ENCODE measurements at regions not wholly inside any gene's neighbourhood (a gene's known extent, or its start where the extent isn't known, plus 50 kb on each side); places are given as distances from the start of the nearest gene placed in this dataset.

DNA sequence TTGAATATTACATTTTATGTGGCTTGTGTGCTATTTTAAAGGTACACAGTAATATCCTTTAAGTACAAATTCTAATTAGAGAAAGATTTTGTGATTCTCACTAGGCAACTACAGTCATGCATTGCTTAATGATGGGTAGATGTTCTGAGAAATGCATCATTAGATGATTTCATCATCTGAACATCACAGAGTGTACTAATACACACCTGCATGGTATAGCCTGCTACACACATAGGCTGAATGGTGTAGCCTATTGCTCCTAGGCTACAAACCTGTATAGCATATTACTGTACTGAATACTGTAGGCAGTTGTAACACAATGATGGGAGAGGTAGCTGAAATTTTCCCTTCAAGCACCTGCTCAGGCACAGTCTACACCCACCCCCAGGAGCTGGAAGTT lies 217.4 kb upstream of the EOMES start:
- POLR2A ChIA-PET: no interaction called here

DNA sequence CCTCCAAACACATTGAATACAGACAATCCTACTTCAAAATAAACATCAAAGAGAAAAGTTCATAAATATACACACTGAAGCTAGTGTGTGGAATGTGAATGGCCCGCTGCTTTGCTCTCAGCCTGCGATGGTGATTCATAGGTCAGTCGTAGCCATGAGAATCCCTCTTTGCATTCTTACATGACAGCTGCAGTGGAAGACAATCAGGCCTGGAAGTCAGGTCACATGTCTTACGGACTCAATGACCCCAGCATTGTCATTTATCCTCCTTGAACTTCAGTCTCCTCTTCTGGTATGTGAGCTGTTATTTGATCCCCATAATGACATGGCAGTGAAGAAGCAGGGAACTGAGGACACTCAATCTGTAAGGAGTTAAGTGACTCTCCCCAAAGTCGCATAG lies 217.8 kb upstream of the EOMES start:
- Histone ChIP-seq H3K9me3 (ENCODE audit: low read length) (no peaks in the 10 kb centered on the region), H3K79me2 (ENCODE audit: insufficient read depth, low read length) (no peaks in the 10 kb centered on the region), H3K27ac (ENCODE audit: extremely low read length, insufficient read depth, low read length) (no peak overlapping the region), H3K9ac (ENCODE audit: insufficient read depth, low read depth, low read length) (no peak overlapping the region), H3K4me3 (replicated peaks in 1 of 3; ENCODE audit: insufficient read depth in 1 of 3, low read depth in 2 of 3, low read length in 3 of 3) (no peak overlapping the region), H2AFZ (ENCODE audit: low read length) (no peak overlapping the region), H3K4me1 (ENCODE audit: insufficient read depth, low read length) (0 out of 2 replicates have a peak, but pooled peaks cover 5% of the 10 kb centered on the region), H4K20me1 (ENCODE audit: insufficient read depth, low read length) (no peaks in the 10 kb centered on the region), H3K4me2 (ENCODE audit: low read depth, low read length) (no peak overlapping the region), H3K36me3 (replicated peaks in 1 of 2; ENCODE audit: control insufficient read depth in 1 of 2, insufficient read depth in 2 of 2, low read length in 2 of 2) (no peaks in the 10 kb centered on the region), H3K27me3 (ENCODE audit: control insufficient read depth in 1 of 2, insufficient read depth in 2 of 2, low read length in 2 of 2) (no peaks in the 10 kb centered on the region; a peak in 1 of 5 replicates)
- peak; percentile 12 for DNase-seq (ENCODE audit: low spot score)
- peak; percentile 72 for ATAC-seq
- no TSS peak for BruUV-seq (replicated peaks)
- CTCF ChIA-PET (ENCODE audit: low intra/inter-chr PET ratio, low total read pairs): no interaction called here
- POLR2A ChIA-PET: no interaction called here
- in situ Hi-C loops (cut with HindIII; ENCODE audit: extremely low pct_ligation_motif_present, low pct_unique_long_range_greater_than_20kb): no loop called here
- no peak for FAIRE-seq
- 14% methylated on average over 3 of the region's 5 CpGs for WGBS (ENCODE audit: low lambda C conversion rate)
- intact Hi-C loops (cut with micrococcal nuclease; ENCODE audit: unreplicated experiment): no loop called here
- TF ChIP-seq ZNF816 (CRISPR knock-in tag; IDR thresholded peaks at IDR 0.05; ENCODE audit: borderline replicate concordance) (no peak), ZNF296 (CRISPR knock-in tag; conservative IDR thresholded peaks at IDR 0.05) (no peak), ZNF44 (CRISPR knock-in tag; IDR thresholded peaks at IDR 0.05) (no peak), FOXJ3 (CRISPR knock-in tag; IDR thresholded peaks at IDR 0.05; ENCODE audit: borderline replicate concordance) (no peak), GFI1 (CRISPR knock-in tag; IDR thresholded peaks at IDR 0.05; ENCODE audit: borderline replicate concordance) (no peak), NAIF1 (CRISPR knock-in tag; IDR thresholded peaks at IDR 0.05; ENCODE audit: borderline replicate concordance) (no peak), SOX6 (IDR thresholded peaks at IDR 0.05) (no peak), SOX6 (CRISPR knock-in tag; IDR thresholded peaks at IDR 0.05) (no peak), RARA (CRISPR knock-in tag; IDR thresholded peaks at IDR 0.05) (no peak)
- TF ChIP-seq, protein P1, sequence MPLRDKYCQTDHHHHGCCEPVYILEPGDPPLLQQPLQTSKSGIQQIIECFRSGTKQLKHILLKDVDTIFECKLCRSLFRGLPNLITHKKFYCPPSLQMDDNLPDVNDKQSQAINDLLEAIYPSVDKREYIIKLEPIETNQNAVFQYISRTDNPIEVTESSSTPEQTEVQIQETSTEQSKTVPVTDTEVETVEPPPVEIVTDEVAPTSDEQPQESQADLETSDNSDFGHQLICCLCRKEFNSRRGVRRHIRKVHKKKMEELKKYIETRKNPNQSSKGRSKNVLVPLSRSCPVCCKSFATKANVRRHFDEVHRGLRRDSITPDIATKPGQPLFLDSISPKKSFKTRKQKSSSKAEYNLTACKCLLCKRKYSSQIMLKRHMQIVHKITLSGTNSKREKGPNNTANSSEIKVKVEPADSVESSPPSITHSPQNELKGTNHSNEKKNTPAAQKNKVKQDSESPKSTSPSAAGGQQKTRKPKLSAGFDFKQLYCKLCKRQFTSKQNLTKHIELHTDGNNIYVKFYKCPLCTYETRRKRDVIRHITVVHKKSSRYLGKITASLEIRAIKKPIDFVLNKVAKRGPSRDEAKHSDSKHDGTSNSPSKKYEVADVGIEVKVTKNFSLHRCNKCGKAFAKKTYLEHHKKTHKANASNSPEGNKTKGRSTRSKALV (CRISPR knock-in tag; IDR thresholded peaks at IDR 0.05): no peak
- TF ChIP-seq, protein P2, sequence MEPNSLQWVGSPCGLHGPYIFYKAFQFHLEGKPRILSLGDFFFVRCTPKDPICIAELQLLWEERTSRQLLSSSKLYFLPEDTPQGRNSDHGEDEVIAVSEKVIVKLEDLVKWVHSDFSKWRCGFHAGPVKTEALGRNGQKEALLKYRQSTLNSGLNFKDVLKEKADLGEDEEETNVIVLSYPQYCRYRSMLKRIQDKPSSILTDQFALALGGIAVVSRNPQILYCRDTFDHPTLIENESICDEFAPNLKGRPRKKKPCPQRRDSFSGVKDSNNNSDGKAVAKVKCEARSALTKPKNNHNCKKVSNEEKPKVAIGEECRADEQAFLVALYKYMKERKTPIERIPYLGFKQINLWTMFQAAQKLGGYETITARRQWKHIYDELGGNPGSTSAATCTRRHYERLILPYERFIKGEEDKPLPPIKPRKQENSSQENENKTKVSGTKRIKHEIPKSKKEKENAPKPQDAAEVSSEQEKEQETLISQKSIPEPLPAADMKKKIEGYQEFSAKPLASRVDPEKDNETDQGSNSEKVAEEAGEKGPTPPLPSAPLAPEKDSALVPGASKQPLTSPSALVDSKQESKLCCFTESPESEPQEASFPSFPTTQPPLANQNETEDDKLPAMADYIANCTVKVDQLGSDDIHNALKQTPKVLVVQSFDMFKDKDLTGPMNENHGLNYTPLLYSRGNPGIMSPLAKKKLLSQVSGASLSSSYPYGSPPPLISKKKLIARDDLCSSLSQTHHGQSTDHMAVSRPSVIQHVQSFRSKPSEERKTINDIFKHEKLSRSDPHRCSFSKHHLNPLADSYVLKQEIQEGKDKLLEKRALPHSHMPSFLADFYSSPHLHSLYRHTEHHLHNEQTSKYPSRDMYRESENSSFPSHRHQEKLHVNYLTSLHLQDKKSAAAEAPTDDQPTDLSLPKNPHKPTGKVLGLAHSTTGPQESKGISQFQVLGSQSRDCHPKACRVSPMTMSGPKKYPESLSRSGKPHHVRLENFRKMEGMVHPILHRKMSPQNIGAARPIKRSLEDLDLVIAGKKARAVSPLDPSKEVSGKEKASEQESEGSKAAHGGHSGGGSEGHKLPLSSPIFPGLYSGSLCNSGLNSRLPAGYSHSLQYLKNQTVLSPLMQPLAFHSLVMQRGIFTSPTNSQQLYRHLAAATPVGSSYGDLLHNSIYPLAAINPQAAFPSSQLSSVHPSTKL (CRISPR knock-in tag; IDR thresholded peaks at IDR 0.05): no peak
- TF ChIP-seq, protein P3, sequence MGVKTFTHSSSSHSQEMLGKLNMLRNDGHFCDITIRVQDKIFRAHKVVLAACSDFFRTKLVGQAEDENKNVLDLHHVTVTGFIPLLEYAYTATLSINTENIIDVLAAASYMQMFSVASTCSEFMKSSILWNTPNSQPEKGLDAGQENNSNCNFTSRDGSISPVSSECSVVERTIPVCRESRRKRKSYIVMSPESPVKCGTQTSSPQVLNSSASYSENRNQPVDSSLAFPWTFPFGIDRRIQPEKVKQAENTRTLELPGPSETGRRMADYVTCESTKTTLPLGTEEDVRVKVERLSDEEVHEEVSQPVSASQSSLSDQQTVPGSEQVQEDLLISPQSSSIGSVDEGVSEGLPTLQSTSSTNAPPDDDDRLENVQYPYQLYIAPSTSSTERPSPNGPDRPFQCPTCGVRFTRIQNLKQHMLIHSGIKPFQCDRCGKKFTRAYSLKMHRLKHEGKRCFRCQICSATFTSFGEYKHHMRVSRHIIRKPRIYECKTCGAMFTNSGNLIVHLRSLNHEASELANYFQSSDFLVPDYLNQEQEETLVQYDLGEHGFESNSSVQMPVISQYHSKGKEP (CRISPR knock-in tag; IDR thresholded peaks at IDR 0.05): no peak

More for the DNA sequence above, 217.4 kb upstream of the EOMES start:
- Histone ChIP-seq H3K79me2 (ENCODE audit: insufficient read depth, low read length) (no peaks in the 10 kb centered on the region), H2AFZ (ENCODE audit: low read length) (no peak overlapping the region), H3K36me3 (replicated peaks in 1 of 2; ENCODE audit: control insufficient read depth in 1 of 2, insufficient read depth in 2 of 2, low read length in 2 of 2) (no peaks in the 10 kb centered on the region), H3K4me3 (replicated peaks in 1 of 3; ENCODE audit: insufficient read depth in 1 of 3, low read depth in 2 of 3, low read length in 3 of 3) (no peak overlapping the region), H3K27me3 (ENCODE audit: control insufficient read depth in 1 of 2, insufficient read depth in 2 of 2, low read length in 2 of 2) (no peaks in the 10 kb centered on the region), H3K9ac (ENCODE audit: insufficient read depth, low read depth, low read length) (no peak overlapping the region), H3K4me1 (ENCODE audit: insufficient read depth, low read length) (0 out of 2 replicates have a peak, but pooled peaks cover 5% of the 10 kb centered on the region), H3K27ac (ENCODE audit: extremely low read length, insufficient read depth, low read length) (no peak overlapping the region), H4K20me1 (ENCODE audit: insufficient read depth, low read length) (no peaks in the 10 kb centered on the region), H3K9me3 (ENCODE audit: low read length) (no peaks in the 10 kb centered on the region), H3K4me2 (ENCODE audit: low read depth, low read length) (no peak overlapping the region)
- FAIRE-seq: no peak
- no peak for DNase-seq (ENCODE audit: low spot score)
- CTCF ChIA-PET (ENCODE audit: low intra/inter-chr PET ratio, low total read pairs): no interaction called here
- no TSS peak for BruUV-seq (replicated peaks)
- no peak for TF ChIP-seq JUN (CRISPR knock-in tag; IDR thresholded peaks at IDR 0.05)
- no peak for TF ChIP-seq ZFP41 (CRISPR knock-in tag; IDR thresholded peaks at IDR 0.05; ENCODE audit: borderline replicate concordance)
- intact Hi-C loops (cut with micrococcal nuclease; ENCODE audit: unreplicated experiment): no loop called here
- ATAC-seq: peak; percentile 30
- in situ Hi-C loops (cut with HindIII; ENCODE audit: extremely low pct_ligation_motif_present, low pct_unique_long_range_greater_than_20kb): no loop called here

Measured in HepG2 (cell line).